OCI-LY3 (cell line): ENCODE measurements at regions not wholly inside any gene's neighbourhood (a gene's known extent, or its start where the extent isn't known, plus 50 kb on each side); places are given as distances from the start of the nearest gene placed in this dataset.
"Not testable (repeated sequence)": the region's sequence is repeated elsewhere in the genome, so short reads cannot be mapped to it uniquely, and the experiment has no call there.

Experiments
- H2AFZ ChIP-seq: fragments of 200-600, 300-600 bp; shearing (Covaris generic); 2 replicates; pipeline ENCODE4 v1.6.0; 2014; ENCODE audit warnings: antibody characterized with exemption, low read depth, low read length
- H3K27ac ChIP-seq: fragments of 200-600, 300-600 bp; sonication (generic); 2 replicates; pipeline ENCODE4 v1.5.1; 2014; ENCODE audit warnings: mild to moderate bottlenecking, low read length, moderate library complexity, mixed read lengths
- H3K27me3 ChIP-seq: fragments of 200-600, 300-600 bp; sonication (generic); 2 replicates; pipeline ENCODE4 v1.6.1; 2014; ENCODE audit warnings: low read depth, low read length, mixed read lengths
- H3K36me3 ChIP-seq: fragments of 200-600, 300-600 bp; sonication (generic); replicated peaks from 2 replicates; pipeline ENCODE3; 2014; ENCODE audit warnings: low read depth, low read length, mixed read lengths
- H3K4me1 ChIP-seq: fragments of 300-600, 200-600 bp; sonication (generic); 2 replicates; pipeline ENCODE4 v1.6.1; 2014; ENCODE audit warnings: low read length, mixed read lengths
- H3K4me2 ChIP-seq: fragments of 200-600, 300-600 bp; sonication (generic); 2 replicates; pipeline ENCODE4 v1.6.1; 2014; ENCODE audit warnings: low read length, mixed read lengths
- H3K4me3 ChIP-seq: fragments of 300-600, 200-600 bp; sonication (generic); 2 replicates; pipeline ENCODE4 v1.5.1; 2014; ENCODE audit warnings: antibody characterized with exemption, mild to moderate bottlenecking, low read length, moderate library complexity
- H3K79me2 ChIP-seq: fragments of 300-600, 200-600 bp; shearing (Covaris generic); 2 replicates; pipeline ENCODE4 v1.6.1; 2014; ENCODE audit warnings: mild to moderate bottlenecking, low read length, mixed read lengths
- H3K9ac ChIP-seq: fragments of 300-600, 200-600 bp; shearing (Covaris generic); 2 replicates; pipeline ENCODE4 v1.6.0; 2014; ENCODE audit warnings: mild to moderate bottlenecking, low read length, moderate library complexity
- H3K9me3 ChIP-seq: fragments of 200-600, 300-600 bp; shearing (Covaris generic); 2 replicates; pipeline ENCODE4 v1.6.1; 2014; ENCODE audit warnings: low read length, mixed read lengths; ENCODE audit not compliant: insufficient read depth
- H4K20me1 ChIP-seq: fragments of 200-600, 300-600 bp; sonication (generic); 2 replicates; pipeline ENCODE4 v1.6.1; 2016; ENCODE audit warnings: low read length, mixed read lengths; ENCODE audit not compliant: insufficient read depth
- CTCF ChIP-seq: fragments of 200-600, 300-600 bp; sonication (generic); IDR thresholded peaks from 2 replicates; pipeline ENCODE4 v1.5.1; 2014; ENCODE audit warnings: antibody characterized with exemption, low read length, low read depth
- EZH2phosphoT487 ChIP-seq: fragments of 200-600 bp; shearing (Covaris generic); IDR thresholded peaks from 2 replicates; pipeline ENCODE4 v1.6.1; 2018; ENCODE audit warnings: antibody characterized with exemption, mixed run types, low read depth

DNA sequence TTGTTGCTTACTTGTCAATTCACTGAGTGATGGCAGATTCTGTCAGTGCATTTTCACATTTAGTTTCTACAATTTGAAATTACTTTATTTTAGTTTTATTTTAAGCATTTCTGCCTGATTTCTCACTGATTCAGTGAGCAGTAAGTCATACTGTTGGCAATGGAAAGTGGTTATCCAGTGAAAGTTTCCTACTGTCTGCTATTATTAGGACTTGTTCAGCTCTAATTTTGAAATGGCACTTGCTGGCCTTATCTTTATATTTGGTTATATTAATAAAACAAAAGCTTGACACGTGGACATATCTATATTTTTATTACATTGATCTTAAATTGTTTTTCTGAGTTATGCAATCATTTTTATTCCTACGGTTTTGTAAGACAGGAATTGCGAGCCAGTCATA is 871.8 kb upstream of the SLC35B3 start:
- Histone ChIP-seq H3K4me3 (no peak overlapping the region), H3K27ac (no peak overlapping the region), H3K4me1 (no peaks in the 10 kb centered on the region), H3K9ac (no peak overlapping the region), H3K27me3 (no peaks in the 10 kb centered on the region), H3K4me2 (no peak overlapping the region), H3K36me3 (no peaks in the 10 kb centered on the region), H3K9me3 (no peaks in the 10 kb centered on the region), H4K20me1 (no peaks in the 10 kb centered on the region), H2AFZ (no peak overlapping the region), H3K79me2 (no peaks in the 10 kb centered on the region)
- TF ChIP-seq CTCF, result no peak
- no peak for TF ChIP-seq EZH2phosphoT487

- H2AFZ ChIP-seq, result no peak overlapping the region
- no peaks in the 10 kb centered on the region for H4K20me1 ChIP-seq
- H3K36me3 ChIP-seq, result no peaks in the 10 kb centered on the region
Observed at GRCh38 chr6:9295644-9296043, 860.3 kb upstream of the SLC35B3 start.

GRCh38 chr6:9292975-9293374 is 857.6 kb upstream of the SLC35B3 start:
- no peaks in the 10 kb centered on the region for H3K36me3 ChIP-seq
- H3K9me3 ChIP-seq, result no peaks in the 10 kb centered on the region
- no peaks in the 10 kb centered on the region for H3K4me1 ChIP-seq
- H3K9ac ChIP-seq, result no peak overlapping the region
- H3K4me3 ChIP-seq, result no peak overlapping the region
- H4K20me1 ChIP-seq, result no peaks in the 10 kb centered on the region
- H3K79me2 ChIP-seq, result no peaks in the 10 kb centered on the region
- H3K4me2 ChIP-seq, result no peak overlapping the region
- H2AFZ ChIP-seq, result no peak overlapping the region
- no peak for TF ChIP-seq CTCF
- TF ChIP-seq EZH2phosphoT487, result no peak
- no peak overlapping the region for H3K27ac ChIP-seq
- no peaks in the 10 kb centered on the region for H3K27me3 ChIP-seq

More at GRCh38 chr6:9295644-9296043, 860.3 kb upstream of the SLC35B3 start:
- Histone ChIP-seq H3K4me2 (no peak overlapping the region), H3K4me1 (no peaks in the 10 kb centered on the region), H3K27ac (no peak overlapping the region), H3K9me3 (no peaks in the 10 kb centered on the region), H3K9ac (no peak overlapping the region), H3K79me2 (no peaks in the 10 kb centered on the region), H3K4me3 (no peak overlapping the region), H3K27me3 (no peaks in the 10 kb centered on the region)
- TF ChIP-seq EZH2phosphoT487, result no peak
- no peak for TF ChIP-seq CTCF

GRCh38 chr6:9290342-9290741 is 855.0 kb upstream of the SLC35B3 start:
- not testable (repeated sequence) for H3K9me3 ChIP-seq, H3K79me2 ChIP-seq, H3K4me1 ChIP-seq, H3K27ac ChIP-seq, H3K27me3 ChIP-seq, H3K9ac ChIP-seq, H3K36me3 ChIP-seq, H4K20me1 ChIP-seq, H3K4me2 ChIP-seq, H3K4me3 ChIP-seq, H2AFZ ChIP-seq

DNA sequence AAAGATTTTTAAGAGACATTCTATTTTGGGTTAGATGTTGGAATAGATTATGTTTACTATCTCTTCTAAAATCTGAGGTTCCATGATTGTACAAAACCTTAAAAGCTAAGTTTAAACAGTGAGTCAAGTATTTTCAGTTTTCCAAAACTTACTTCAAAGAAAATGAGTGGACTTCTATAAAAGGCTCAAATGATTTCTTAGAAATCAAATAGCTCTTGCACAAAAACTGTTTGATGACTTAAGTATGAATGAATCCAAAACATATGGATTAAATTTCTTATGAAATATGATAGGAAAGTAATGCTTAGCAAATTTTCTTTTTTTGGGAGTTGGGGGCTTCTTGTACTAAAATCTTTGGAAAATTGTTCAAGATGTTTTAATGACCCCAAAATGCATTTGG is 837.3 kb upstream of the SLC35B3 start:
- Histone ChIP-seq H3K79me2 (no peaks in the 10 kb centered on the region), H4K20me1 (no peaks in the 10 kb centered on the region)
- TF ChIP-seq EZH2phosphoT487 (no peak), CTCF (no peak)

More for the DNA sequence above, 837.3 kb upstream of the SLC35B3 start:
- H2AFZ ChIP-seq, result no peak overlapping the region
- H3K4me2 ChIP-seq, result no peak overlapping the region
- H3K9me3 ChIP-seq, result no peaks in the 10 kb centered on the region
- no peak overlapping the region for H3K4me3 ChIP-seq
- H3K4me1 ChIP-seq, result no peaks in the 10 kb centered on the region
- no peaks in the 10 kb centered on the region for H3K36me3 ChIP-seq
- H3K9ac ChIP-seq, result no peak overlapping the region
- no peaks in the 10 kb centered on the region for H3K27me3 ChIP-seq
- no peak overlapping the region for H3K27ac ChIP-seq
